ENCODE measurements at regions not wholly inside any gene's neighbourhood (a gene's known extent, or its start where the extent isn't known, plus 50 kb on each side); places are given as distances from the start of the nearest gene placed in this dataset.

DNA sequence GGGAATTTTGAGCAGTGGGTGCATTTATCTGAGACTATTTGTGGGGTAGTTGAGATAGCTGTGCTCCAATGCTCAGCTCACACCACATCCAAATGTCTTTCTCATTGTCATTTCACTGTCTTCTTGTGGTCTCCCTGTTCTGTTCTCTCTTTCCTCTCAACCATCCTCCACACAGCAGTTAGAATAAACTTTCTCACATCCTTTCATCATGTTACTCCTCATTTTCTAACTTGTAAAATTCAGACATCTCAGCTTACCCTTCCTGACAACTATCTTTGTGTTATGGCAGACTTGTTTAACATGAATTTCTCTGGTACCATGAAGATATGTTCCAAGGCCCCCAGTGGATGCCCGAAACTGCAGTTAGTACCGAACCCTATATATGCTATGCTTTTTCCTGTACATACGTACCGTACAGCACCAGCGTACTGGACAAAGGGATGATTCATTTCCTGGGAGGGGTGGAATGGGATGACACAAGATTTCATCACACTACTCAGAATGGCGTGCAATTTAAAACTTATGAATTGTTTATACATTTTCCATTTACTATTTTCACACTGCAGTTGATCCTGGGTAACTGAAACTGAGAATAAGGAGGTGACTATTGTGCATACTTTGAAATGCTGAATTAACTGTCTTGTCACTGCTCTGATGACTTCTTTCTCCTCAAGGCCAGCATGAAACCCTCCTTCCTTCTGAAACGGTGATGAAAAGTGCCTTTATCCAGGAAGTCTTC lies 177.1 kb upstream of the SLC38A2 start:
- in situ Hi-C loops (cut with MboI; ENCODE audit: low sequenced_read_pairs) (loop anchor here (10.0 kb wide), 1 partner anchor 175 kb away; the partner anchor contains the start of gene SLC38A2), dilution Hi-C loops (cut with HindIII; ENCODE audit: low sequenced_read_pairs, unreplicated experiment) (no loop called here), intact Hi-C loops (cut with micrococcal nuclease) (loop anchor here (1.0 to 2.0 kb wide), 2 partner anchors 25 to 177 kb away; partner anchors contain the start of gene SLC38A2)
- ChIA-PET POLR2A (ENCODE audit: unreplicated experiment) (interaction anchor here (0.7 kb wide), 1 partner anchor 148 kb away, joined by 3 read pairs; no protein-coding TSS in a partner anchor), CTCF (interaction anchor here (0.6 to 1.5 kb wide), 2 partner anchors 15 to 542 kb away, joined by 3 to 4 read pairs; no protein-coding TSS in a partner anchor)
- H3K56ac ChIP-seq (ENCODE audit: extremely low read depth, insufficient read depth, low read length) = peak overlapping the region; percentile 97
- no peaks in the 10 kb centered on the region for H3K9me3 ChIP-seq (ENCODE audit: control insufficient read depth, insufficient read depth, low read length)
- ATAC-seq (ENCODE audit: low read depth) = peak; percentile 68
- peak overlapping the region; percentile 90 for H2AK5ac ChIP-seq (ENCODE audit: low read depth, low read length)
- H3K79me1 ChIP-seq (ENCODE audit: low read depth in 1 of 2, low read length in 2 of 2) = peaks cover 7 to 41% of the 10 kb centered on the region in 2 experiments
- WGBS, 2 experiments (ENCODE audit: extremely low coverage in 2 of 2, insufficient read length in 1 of 2) = 0% methylated on average over 1 of the region's 7 CpGs; no CpG with 5 or more reads in 1 of the 2 experiments
- peak overlapping the region; percentile 99 for H3K23ac ChIP-seq (ENCODE audit: low read depth, low read length)
- peak overlapping the region; percentile 99 for H2BK5ac ChIP-seq (ENCODE audit: low read depth, low read length, poor library complexity, severe bottlenecking)
- peak overlapping the region; percentile 99 for H3K18ac ChIP-seq (ENCODE audit: low read depth, low read length)
- H2BK20ac ChIP-seq (ENCODE audit: low read depth, low read length) = peak overlapping the region; percentile 96
- DNase-seq = peak; percentile 97
- H3K4me3 ChIP-seq (ENCODE audit: insufficient read depth, low read depth, low read length) = peak overlapping the region; percentile 22; the same call in 1 of the 2 replicates
- peak overlapping the region; percentile 96 for H3K4ac ChIP-seq (ENCODE audit: low read depth, low read length)
- peak overlapping the region; percentile 96 for H2BK120ac ChIP-seq (ENCODE audit: low read depth, low read length)
- H2AK9ac ChIP-seq (replicated peaks; ENCODE audit: low read depth, low read length, poor library complexity) = peak overlapping the region; percentile 50
- H3K4me1 ChIP-seq (ENCODE audit: control insufficient read depth, insufficient read depth, low read length) = peaks cover 23% of the 10 kb centered on the region
- H2BK15ac ChIP-seq (ENCODE audit: low read depth, low read length) = peak overlapping the region; percentile 91
- H3K14ac ChIP-seq (replicated peaks; ENCODE audit: low read depth, low read length) = peak overlapping the region; percentile 96
- H4K91ac ChIP-seq (ENCODE audit: insufficient read depth, low read depth, low read length) = peak overlapping the region; percentile 95
- no peaks in the 10 kb centered on the region for H4K20me1 ChIP-seq (ENCODE audit: insufficient read depth, low read length)
- H3K4me2 ChIP-seq (ENCODE audit: low read depth, low read length) = peak overlapping the region; percentile 75
- peak overlapping the region; percentile 63 for H3K9ac ChIP-seq (ENCODE audit: low read depth, low read length)
- BruUV-seq (replicated peaks) = TSS peak; percentile 99
- no peaks in the 10 kb centered on the region for H3K27me3 ChIP-seq (ENCODE audit: control insufficient read depth, insufficient read depth, low read length)
- peak overlapping the region; percentile 87 for H3K27ac ChIP-seq (ENCODE audit: insufficient read depth, low read length)
- peaks cover 8% of the 10 kb centered on the region for H3K9me1 ChIP-seq (ENCODE audit: insufficient read depth, low read length)
- peak overlapping the region; percentile 2 for H2AFZ ChIP-seq (replicated peaks; ENCODE audit: low read length, poor library complexity)
- H3K36me3 ChIP-seq (ENCODE audit: control insufficient read depth, insufficient read depth, low read length) = no peaks in the 10 kb centered on the region
- peak overlapping the region; percentile 88 for H4K5ac ChIP-seq (ENCODE audit: low read depth, low read length)
- peak overlapping the region; percentile 74 to 95 for H4K8ac ChIP-seq (ENCODE audit: low read depth in 2 of 2, low read length in 2 of 2)
- TF ChIP-seq POLR2A (IDR thresholded peaks at IDR 0.05; ENCODE audit: low read depth, low read length) (peak; percentile 74), USF2 (IDR thresholded peaks at IDR 0.05; ENCODE audit: low read depth, low read length) (no peak), RAD21 (IDR thresholded peaks at IDR 0.05; ENCODE audit: low read length) (no peak), SMC3 (IDR thresholded peaks at IDR 0.05; ENCODE audit: low read depth, low read length) (peak; percentile 3; the same call in 1 of the 2 replicates), MAZ (IDR thresholded peaks at IDR 0.05; ENCODE audit: borderline replicate concordance, low read depth, low read length) (0 out of 2 replicates have a peak, but pooled peaks have one; percentile 34), MAFK (IDR thresholded peaks at IDR 0.05; ENCODE audit: low read depth, low read length) (no peak; the same call in 1 of the 2 replicates), CEBPB (IDR thresholded peaks at IDR 0.05; ENCODE audit: low read depth, low read length) (peak; percentile 96), RFX5 (IDR thresholded peaks at IDR 0.05; ENCODE audit: low read depth, low read length) (no peak), BHLHE40 (IDR thresholded peaks at IDR 0.05; ENCODE audit: low read depth, low read length) (peak; percentile 31; the same call in 1 of the 2 replicates), CHD1 (IDR thresholded peaks at IDR 0.05; ENCODE audit: low read depth, low read length) (no peak), ELK1 (IDR thresholded peaks at IDR 0.05; ENCODE audit: borderline replicate concordance, low read depth, low read length) (no peak), MXI1 (IDR thresholded peaks at IDR 0.05; ENCODE audit: borderline replicate concordance, low read depth, low read length) (no peak)
- TF ChIP-seq, protein P1, sequence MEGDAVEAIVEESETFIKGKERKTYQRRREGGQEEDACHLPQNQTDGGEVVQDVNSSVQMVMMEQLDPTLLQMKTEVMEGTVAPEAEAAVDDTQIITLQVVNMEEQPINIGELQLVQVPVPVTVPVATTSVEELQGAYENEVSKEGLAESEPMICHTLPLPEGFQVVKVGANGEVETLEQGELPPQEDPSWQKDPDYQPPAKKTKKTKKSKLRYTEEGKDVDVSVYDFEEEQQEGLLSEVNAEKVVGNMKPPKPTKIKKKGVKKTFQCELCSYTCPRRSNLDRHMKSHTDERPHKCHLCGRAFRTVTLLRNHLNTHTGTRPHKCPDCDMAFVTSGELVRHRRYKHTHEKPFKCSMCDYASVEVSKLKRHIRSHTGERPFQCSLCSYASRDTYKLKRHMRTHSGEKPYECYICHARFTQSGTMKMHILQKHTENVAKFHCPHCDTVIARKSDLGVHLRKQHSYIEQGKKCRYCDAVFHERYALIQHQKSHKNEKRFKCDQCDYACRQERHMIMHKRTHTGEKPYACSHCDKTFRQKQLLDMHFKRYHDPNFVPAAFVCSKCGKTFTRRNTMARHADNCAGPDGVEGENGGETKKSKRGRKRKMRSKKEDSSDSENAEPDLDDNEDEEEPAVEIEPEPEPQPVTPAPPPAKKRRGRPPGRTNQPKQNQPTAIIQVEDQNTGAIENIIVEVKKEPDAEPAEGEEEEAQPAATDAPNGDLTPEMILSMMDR (conservative IDR thresholded peaks at IDR 0.05; ENCODE audit: low read depth, low read length) = no peak

All from IMR-90 (cell line).